GM18499 (cell line): ENCODE measurements at regions not wholly inside any gene's neighbourhood (a gene's known extent, or its start where the extent isn't known, plus 50 kb on each side); places are given as distances from the start of the nearest gene placed in this dataset.

Source experiments
- ATAC-seq: cut with Tn5 transposase; IDR thresholded peaks from one replicate; pipeline ENCODE4 v1.9.1; 2021; ENCODE audit warnings: moderate number of reproducible peaks; ENCODE audit not compliant: insufficient read depth, unreplicated experiment

GRCh38 chr6:66849843-66850242, 1142.8 kb upstream of the EYS start:
- no peak for ATAC-seq

- ATAC-seq, result no peak
Observed at GRCh38 chr6:66848244-66848953, 1141.4 kb upstream of the EYS start.

- ATAC-seq, result no peak
Observed at GRCh38 chr6:66838764-66839163, 1131.7 kb upstream of the EYS start.

GRCh38 chr6:66825539-66825938, 1118.5 kb upstream of the EYS start:
- ATAC-seq, result no peak

GRCh38 chr6:66814156-66814555, 1107.1 kb upstream of the EYS start:
- no peak for ATAC-seq

- ATAC-seq, result no peak
Observed at GRCh38 chr6:66808771-66809170, 1101.7 kb upstream of the EYS start.

GRCh38 chr6:66796987-66797386, 1090.0 kb upstream of the EYS start:
- no peak for ATAC-seq

- ATAC-seq, result no peak
Observed at GRCh38 chr6:66788579-66788978, 1081.6 kb upstream of the EYS start.

- no peak for ATAC-seq
Observed at GRCh38 chr6:66772800-66773199, 1065.8 kb upstream of the EYS start.

- ATAC-seq, result no peak
Observed at GRCh38 chr6:66771626-66772025, 1064.6 kb upstream of the EYS start.

GRCh38 chr6:66751630-66752029, 1044.6 kb upstream of the EYS start:
- no peak for ATAC-seq

- ATAC-seq, result no peak
Observed at GRCh38 chr6:66740346-66740745, 1033.3 kb upstream of the EYS start.

GRCh38 chr6:66735106-66735890, 1028.3 kb upstream of the EYS start:
- no peak for ATAC-seq

- ATAC-seq, result no peak
Observed at GRCh38 chr6:66731310-66731709, 1024.3 kb upstream of the EYS start.

GRCh38 chr6:66725670-66726069, 1018.6 kb upstream of the EYS start:
- no peak for ATAC-seq

- no peak for ATAC-seq
Observed at GRCh38 chr6:66717801-66718200, 1010.8 kb upstream of the EYS start.

GRCh38 chr6:66699385-66699784, 992.4 kb upstream of the EYS start:
- ATAC-seq, result no peak

- ATAC-seq, result no peak
Observed at GRCh38 chr6:66689608-66690007, 982.6 kb upstream of the EYS start.

GRCh38 chr6:66687611-66688140, 980.6 kb upstream of the EYS start:
- no peak for ATAC-seq

- no peak for ATAC-seq
Observed at GRCh38 chr6:66675906-66676305, 968.9 kb upstream of the EYS start.

- no peak for ATAC-seq
Observed at GRCh38 chr6:66664112-66664511, 957.1 kb upstream of the EYS start.
